Fibroblast of skin of right biceps (primary cell): ENCODE measurements at regions not wholly inside any gene's neighbourhood (a gene's known extent, or its start where the extent isn't known, plus 50 kb on each side); places are given as distances from the start of the nearest gene placed in this dataset.
A peak's percentile ranks its signal among the peaks of the same experiment; 100 is the strongest.
"Not testable (repeated sequence)": the region's sequence is repeated elsewhere in the genome, so short reads cannot be mapped to it uniquely, and the experiment has no call there.

Source experiments
- DNase-seq: peaks from one replicate; pipeline ENCODE4 v3.0.0-alpha.2; 2013

DNA sequence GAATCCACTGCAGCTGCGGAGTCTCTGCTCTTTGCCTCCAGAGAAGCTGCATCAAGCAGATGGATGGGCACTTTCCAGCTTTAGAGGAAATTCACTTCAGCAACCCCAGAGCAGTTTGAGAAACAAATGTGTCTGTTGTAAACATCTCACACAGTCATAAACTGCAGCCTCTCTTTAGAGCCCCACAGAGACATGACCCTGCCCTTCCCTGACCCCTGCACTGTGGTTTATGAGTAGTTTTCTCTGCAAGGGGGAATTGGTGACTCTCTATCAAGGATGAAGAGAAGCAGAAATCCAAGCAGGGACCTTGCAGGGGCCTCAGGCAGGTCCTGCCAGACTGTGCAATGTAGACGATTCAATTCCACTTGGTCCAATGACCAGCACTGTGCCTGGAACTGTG lies 160.2 kb downstream of the SH2D4B start:
- no peak for DNase-seq

DNA sequence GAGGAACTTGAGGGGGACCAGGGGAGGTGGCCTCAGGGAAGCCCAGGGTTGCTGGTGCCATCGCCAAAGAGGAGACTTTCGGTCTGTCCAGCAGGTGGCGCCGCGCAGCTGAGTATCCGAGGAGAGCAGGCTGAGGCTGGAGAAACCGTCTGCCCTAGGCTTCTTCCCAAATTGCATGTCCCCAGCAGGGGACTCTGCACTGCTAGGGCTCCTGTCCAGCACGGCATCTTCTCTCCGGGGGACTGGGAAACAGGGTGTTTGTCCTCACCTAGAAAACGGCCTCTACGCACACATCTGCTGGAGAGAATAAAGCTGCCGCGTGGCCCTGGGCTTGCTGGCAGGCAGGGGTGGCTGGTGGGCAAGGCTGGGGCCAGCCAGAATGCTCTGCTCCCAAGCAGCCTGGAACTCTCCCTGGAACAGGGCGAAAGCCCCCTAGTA lies 161.9 kb downstream of the SH2D4B start:
- DNase-seq = peak; percentile 59

DNA sequence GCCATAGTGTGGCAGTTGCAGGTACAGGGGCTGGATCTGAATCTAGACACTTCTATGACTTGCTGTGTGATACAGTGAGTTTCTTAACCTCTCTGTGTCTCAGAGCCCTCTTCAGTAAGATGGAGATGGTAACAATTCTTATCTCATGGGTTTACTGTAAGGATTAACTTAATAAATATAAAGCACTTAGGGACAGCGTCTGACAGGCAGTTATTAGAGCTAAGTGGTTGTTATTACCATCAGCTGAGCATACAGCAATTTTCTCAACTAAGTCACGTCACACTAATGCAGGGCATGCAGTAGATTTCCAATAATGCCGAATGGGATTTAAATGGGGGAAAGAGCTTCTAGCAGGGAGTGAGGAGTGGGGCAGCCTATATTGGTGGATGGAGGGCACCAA lies 162.6 kb downstream of the SH2D4B start:
- DNase-seq = no peak

DNA sequence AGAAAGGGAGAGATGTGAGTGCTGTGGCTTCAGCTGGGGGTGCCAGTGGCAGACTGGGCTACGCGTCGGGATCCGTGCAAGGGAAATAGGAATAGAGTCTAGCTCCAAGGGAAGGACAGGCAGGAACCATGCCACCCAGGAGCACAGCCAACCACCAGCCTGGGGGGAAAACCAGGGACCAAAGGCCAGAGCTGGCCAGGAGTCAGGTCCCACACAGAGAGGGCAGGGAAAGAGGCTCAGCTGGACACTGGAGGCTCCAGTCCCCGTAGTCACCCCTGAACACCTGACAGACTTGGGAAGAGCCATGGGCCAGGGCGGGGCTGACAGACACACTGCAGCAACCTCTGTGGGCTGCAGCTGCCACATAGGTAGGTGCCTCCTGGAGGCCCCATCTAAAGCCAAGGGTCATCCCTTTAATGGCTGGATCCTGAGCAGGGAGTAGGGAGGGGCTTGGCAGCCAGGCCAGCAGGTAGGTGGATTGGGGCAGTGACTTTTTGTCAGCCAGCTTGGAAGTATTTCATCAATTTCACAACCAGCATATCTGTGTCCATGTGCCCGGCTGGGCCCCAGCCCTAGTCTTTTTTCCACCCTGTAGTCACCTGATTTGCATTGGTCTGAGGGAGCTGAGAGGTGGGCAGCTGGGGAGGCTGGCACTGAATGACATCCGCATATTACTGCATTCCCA lies 163.2 kb downstream of the SH2D4B start:
- DNase-seq = no peak

DNA sequence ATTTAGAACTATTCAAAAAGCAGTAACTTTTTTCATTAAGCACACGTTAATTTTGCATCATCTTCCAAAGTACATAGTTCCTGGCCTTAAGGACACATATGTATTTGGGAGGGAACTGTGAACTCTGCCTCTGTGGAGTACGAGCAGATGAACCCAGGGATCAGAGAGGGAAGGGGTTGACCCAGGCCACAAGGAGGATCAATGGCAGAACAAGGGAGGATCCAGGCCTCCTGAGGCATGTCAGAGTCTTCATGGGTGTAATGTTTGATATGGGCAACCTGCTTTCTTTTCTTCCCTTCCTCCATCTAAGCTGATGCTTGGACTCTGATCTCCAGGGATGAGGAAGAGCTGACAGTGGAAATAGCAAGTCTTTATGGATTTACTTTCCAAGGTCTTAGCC lies 164.0 kb downstream of the SH2D4B start:
- no peak for DNase-seq

DNA sequence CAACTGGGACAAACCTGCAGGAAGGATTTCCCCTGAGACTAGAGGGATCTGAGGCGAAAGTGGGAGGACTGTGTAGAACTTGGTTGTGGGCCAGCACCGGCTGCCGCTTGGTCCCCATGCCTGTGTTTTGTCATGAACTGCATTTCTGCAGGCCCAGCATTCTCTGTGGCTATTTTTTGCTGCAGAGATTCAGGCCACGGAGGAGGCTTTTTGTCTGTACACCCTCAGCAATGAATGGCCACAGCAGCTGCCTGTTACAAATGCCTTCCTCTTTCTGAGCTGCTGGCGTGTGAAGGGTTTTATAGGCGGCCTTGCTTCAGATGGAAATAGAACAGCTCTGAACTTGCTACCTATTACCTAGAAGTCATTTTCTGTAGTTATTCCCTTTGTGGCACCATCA lies 164.4 kb downstream of the SH2D4B start:
- no peak for DNase-seq

DNA sequence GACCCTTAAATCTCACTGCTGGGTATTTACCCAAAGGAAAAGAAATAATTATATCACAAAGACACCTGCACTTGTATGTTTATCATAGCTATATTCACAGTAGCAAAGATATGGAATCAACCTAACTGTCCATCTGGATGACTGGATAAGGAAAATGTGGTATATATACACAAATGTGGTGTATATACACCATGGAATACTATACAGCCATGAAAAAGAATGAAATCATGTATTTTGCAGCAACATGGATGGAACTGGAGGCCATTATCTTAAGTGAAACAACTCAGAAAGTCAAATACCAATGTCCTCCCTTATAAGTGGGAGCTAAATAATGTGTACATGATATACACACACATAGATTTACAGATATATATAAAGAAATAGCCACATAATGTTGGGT lies 168.2 kb downstream of the SH2D4B start:
- no peak for DNase-seq

DNA sequence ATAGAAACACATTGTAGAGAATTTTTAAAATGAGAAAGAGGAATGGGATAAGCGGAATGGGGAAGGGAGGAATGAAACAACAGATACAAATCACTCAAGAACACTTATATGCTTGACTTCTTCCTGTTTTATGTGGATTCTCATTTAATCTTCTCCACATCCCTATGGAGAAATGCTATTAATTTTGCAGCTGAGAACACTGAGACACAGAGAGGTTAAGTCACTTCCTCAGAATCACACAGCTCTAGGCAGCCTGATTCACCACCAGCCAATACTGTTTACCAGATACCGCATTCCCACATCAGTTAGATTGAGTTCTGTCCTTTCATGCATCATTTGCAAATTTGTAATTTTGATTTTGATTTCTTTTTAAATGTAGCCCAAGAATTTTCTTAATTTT lies 170.5 kb downstream of the SH2D4B start:
- DNase-seq = no peak

DNA sequence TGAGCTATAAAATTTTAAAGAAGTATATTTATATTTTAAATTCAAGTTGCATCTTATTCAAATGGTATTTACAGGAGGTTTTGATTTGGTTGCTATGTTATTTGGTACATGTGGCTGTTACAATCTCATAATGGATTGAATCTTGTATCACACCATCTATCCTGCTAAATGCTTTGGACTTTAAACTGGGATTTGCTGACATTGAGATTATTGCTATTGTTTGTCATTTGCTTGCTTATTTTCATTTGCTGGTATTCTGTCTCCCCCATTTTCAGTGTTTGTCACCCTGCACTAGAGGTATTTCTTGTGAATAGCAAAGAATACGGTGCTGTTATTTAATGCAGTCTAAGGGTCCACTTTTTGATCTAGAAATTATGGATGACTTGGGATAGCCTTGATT lies 171.1 kb downstream of the SH2D4B start:
- DNase-seq = no peak

DNA sequence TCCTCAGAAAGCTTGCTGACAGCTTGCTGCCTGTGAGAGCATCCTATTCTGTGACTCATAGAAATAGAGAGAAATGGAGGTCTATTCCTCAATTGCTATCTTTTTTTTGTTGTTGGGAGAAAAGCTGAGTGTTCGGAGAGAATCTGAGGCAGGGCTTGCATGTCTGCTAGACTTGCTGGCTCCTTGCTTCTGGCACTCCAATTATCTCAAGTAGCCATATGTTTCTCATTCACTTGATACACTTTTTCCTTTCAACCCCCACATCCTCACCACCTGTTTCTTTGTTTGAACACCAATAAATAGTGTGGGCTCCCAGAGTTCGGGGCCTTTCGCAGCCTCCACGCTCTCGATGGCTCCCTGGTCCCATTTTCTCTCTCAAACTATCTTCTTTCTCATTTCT lies 172.2 kb downstream of the SH2D4B start:
- DNase-seq = peak; percentile 4

DNA sequence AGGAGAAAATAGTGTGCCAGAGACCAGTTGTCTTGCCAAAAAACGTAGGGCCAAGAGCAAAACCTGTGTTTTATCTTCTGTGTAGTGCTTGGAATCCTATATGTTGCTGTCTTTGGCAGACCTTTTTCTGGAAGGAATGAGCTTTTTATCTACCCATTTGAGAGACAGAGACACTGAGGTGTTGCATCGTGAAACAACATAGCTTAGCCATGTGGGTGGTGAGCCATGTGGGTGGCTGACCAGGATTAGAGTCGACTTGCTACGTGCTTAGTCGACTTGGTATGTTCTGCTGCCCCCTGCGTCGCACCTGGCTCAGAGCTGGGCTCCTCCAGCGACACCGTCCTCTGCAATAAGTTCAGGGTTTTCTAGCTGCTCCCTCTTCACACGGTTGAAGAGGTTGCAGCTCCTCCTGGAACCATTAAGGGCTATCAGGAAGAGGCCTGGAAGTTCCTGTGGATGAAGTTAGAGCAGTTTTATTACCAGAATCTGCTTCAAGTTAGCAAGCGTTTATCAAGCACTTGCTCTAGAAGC lies 175.8 kb downstream of the SH2D4B start:
- DNase-seq = no peak

DNA sequence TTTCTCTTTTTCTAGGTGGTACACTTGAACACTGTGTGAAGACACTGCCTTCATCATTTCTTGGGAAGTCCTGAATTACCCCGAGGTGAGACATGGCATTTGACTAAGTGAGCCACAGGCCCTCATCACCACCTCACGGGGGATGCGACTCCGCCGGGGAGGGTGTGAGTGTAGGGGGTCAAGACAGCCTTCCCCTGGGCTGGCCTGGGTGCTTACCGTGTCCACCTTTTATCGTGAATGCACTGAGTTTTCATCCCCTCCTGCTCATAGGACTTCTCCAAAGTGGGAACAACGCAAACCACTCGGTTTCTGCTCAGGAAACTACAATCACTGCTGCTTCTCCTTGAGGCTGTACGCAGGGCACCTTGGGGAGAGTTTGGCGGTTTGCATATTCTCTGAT lies 176.9 kb downstream of the SH2D4B start:
- DNase-seq = no peak

DNA sequence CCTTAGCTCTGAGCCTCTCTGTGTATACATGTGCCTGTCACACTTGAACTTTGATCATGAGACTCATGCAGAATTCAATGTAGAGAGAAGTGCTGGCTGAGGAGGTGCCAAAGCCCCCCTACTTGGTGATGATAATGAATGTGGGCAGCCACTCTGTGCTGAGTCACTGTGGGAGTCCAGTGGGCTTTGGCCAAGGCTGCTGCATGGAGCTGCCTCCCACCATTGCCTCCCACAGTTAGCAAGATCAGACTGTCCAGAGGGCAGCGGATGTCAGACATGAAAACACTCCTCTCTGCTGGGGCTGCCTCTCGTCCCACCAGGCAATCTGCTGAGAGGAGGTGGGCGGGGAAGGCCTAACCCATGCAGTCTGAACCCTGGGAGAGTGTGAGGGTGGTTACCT lies 180.3 kb downstream of the SH2D4B start:
- no peak for DNase-seq

DNA sequence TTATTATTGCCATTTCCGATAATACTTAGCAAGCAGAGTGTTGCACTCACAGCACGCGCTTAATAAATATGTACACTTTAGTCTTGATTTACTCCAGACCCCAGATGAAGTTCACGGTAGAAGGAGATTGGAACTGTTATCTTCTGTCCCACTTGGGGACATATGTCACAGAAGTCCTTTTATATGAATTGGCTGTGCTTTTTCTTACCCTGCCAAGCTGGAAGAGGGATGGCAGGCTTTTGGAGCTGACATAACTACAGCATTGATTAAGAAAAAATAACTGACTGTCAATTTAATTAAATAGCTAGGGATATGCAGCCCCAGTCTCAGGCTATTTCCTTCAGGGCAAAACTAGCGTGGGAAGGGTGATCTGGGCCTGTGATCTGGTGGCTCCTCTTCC lies 182.2 kb downstream of the SH2D4B start:
- no peak for DNase-seq

DNA sequence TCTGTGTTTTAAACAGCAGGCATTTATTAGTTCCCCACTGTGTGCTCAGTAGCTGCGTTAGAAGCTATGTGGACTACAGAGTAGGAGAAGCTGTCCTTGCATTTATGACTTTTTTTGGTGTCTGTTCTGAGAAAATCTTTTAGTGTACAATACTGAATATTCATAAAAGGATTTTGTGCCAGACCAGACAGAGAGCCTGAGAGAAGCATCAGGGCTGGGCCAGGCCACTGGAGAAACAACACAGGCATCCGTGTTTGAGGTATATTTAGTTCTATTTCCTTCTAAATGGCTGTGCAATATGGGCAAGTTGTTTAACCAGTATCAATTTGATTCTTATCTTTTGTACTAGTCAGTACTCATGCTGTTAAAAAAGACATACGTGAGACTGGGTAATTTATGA lies 182.8 kb downstream of the SH2D4B start:
- no peak for DNase-seq

DNA sequence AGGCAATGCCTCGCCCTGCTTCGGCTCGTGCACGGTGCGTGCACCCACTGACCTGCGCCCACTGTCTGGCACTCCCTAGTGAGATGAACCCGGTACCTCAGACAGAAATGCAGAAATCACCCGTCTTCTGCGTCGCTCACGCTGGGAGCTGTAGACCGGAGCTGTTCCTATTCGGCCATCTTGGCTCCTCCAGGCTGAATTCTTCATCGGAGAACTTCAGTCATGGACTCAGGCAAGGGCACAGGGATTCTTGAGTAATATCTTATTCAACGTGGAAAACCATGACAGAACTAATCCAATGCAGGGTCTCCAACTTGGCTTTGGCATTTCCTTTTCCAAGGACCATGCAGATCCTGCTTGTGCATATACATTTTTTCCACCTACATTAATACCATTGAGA lies 190.7 kb downstream of the SH2D4B start:
- not testable (repeated sequence) for DNase-seq

DNA sequence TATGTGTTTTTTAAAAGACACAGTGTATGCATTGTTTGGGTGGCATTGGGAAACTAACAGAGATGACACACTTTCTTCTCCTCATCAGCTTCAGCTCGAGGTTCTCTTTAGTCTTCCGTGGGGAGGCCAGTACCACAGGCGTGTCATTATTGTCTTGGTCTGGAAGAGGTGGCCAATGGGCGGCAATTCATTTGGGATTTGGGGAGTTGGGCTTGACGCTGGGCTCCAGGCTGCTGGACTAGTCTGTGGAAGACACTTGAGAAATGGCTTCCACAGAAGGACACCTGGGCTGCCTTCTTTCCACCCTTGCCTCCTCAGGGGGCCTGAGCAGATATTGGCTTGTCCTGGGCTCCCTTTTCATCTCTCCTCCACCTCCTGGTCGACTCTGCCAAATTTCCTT lies 192.2 kb downstream of the SH2D4B start:
- no peak for DNase-seq

DNA sequence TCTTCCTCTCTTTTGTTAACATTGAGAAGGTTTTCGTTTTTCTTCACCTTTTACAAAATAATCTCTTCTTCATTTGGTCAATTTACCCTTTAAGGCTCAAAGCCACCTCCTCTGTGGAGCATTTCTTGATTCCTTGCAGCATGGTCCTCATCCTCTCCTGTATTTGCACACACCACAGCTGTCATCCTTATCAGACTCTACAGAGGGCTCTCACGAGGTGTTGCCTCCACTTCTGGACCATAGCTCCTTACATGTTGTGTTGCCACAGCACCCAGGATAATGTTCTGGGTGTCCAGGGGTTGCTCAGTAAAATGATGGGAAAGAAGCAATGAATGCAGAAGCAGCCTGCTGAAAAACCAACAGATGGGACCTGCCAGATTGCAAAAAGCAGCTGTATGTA lies 192.8 kb downstream of the SH2D4B start:
- DNase-seq = no peak

DNA sequence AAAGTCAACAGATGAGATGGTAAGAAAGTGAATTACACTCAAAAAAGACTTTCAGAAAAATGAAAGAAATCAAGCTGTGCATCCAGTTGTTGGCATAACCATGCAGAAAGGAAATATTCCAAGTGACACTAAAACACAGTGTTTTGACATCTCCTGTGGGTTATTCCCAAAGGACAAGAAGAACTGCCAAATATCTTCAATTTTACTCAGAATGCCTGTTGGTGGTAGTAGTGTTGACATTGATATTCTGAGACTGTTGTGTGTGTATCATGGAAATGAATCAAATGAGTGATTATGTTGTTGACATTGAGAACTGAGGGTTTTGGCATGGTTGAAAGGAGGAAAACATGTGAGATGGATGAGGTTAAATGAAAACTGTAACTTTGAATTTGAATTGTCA lies 196.9 kb downstream of the SH2D4B start:
- DNase-seq = no peak

DNA sequence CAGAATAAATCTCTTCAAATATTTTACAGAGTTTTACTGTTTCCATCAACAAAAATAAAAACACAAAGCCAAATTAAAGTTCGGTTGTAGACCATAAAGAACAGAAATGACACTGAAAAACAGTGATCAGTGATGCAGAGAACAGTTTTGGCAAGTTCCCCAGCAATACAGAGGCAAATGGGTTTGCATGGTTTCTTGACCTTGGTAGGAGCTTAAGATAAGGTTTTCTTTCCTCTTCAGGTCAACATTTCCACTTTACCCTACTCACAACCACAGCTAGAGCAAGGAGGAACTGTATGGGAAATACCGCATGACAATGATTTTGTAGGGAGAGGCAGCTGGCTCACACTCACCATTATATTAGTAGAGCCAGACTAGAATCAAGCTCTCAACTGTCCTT lies 199.5 kb downstream of the SH2D4B start:
- DNase-seq = no peak

DNA sequence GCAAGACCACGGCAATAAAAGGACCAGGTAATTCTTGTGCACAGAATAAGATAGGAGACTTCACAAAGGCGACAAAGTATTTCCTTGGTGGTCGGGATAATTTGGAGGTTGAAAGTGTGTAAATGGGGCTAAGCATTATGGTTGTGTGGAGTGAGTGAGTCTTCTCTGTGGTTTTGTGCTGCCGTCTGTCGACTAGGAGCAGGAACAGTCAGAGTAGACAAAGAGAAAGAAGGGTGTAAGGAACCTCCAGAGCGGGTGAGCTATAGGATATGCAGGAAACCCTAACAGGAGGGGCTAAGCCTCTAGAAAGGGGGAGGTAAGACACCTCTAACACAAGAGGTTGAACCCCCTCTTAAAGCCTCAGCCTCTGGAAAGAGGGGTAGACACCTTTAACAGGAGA lies 201.6 kb downstream of the SH2D4B start:
- DNase-seq = no peak

DNA sequence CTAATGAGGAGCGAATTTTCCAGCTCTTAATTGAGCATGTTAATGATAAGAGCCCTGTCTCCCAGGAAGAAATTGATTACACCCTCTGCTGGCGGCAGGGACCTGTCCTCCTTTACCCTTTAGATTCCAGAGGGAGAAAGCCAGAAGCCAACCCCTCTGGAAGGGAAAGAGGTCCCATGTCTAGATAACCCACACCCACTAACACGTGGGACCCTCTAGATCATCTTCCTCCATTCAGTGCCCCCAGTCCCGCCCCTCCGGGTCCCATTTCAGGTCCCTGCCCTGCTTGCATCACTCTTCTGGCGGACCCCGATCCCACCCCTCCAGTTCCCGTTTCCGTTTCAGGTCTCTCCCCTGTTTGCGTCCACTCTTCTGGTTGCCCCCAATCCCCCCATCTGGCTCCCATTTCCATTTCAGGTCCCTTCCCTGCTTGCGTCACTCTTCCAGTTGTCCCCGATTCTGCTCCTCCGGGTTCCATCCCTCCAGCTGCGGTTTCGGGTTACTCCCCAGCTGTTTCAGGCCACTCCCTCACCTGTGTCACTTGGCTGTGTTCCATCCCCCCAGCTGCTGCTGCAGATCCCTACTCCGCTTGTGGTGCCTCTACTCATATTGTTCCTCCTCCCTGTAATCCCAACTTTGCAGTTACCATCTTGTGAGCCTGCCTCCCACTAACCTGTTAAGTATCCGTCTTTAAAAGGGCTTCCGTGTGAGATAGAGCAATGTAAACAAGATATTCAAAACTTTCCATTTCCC lies 202.4 kb downstream of the SH2D4B start:
- no peak for DNase-seq

DNA sequence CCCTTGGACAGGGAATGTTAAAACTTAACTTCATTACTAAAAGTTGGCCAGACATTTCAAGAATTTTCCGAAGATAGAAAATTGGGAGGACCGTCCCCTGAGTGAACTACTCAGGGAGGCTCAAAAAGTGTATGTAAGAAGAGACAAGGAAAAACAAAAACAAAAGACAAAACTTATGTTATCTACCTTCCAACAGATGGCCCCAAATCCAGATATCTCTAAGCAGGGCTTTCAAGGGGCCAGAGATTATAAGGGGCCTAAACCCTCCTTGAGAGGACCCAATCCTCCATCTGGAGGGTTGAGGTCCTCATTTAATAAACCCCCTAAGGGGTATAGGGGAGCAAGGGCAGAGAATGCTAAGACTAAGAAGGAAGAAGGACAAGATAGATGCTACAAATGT lies 203.6 kb downstream of the SH2D4B start:
- DNase-seq = no peak

DNA sequence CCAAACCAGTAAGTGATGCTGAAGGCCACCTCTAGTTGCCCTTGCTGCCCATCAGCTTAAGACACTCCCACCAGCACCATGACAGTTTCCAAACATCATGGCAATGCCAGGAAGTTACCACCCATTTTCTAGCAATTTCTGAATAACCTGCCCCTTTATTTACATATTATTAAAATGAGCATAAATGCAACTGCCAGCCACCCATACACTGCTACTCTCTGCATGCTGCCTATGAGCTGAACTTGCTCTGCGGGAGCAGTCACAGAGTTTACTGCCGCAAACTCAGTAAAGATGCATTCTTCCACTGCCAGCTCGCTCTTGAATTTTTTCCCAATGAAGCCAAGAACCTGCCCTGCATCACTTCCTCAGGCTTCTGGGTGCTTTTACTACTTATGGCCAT lies 212.6 kb downstream of the SH2D4B start:
- DNase-seq = no peak

DNA sequence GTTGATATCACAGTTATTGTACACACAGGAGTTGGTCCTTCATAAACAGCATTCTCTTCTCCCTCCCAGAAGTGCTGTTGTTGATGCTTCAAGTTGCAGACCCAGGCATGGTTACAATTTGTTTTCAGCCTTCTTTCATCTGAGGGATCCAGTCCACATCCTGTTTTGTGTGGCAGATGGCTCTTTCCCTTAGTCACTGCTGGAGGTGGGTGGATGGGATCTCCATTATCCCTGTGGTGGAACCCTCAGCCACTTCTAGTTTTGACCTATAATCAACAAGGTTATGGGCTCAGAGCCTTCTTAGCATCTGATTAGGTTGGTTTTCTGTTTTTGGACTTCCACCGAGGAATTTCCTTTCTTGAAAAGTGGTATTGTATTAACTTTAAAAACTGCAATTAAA lies 214.2 kb downstream of the SH2D4B start:
- no peak for DNase-seq
